H1 (cell line): ENCODE measurements at regions not wholly inside any gene's neighbourhood (a gene's known extent, or its start where the extent isn't known, plus 50 kb on each side); places are given as distances from the start of the nearest gene placed in this dataset.

ENCODE experiments used
- GTF2F1 ChIP-seq: IDR thresholded peaks from 2 replicates; pipeline ENCODE4 v1.6.1; 2012; ENCODE audit warnings: low read depth, low read length, improper control_type of control experiment, borderline replicate concordance
- KDM5A ChIP-seq: fragments of 200-600 bp; IDR thresholded peaks from 2 replicates; pipeline ENCODE4 v1.7.1; 2012; ENCODE audit warnings: mild to moderate bottlenecking, low read length, inconsistent platforms, mixed read lengths
- RAD21 ChIP-seq, 2 experiments: IDR thresholded peaks in 1 of 2; conservative IDR thresholded peaks in 1 of 2; 2 replicates each; pipeline ENCODE4 v1.6.1; 2011; ENCODE audit warnings: low read depth in 2 of 2, low read length in 2 of 2, improper control_type of control experiment in 1 of 2, inconsistent platforms in 1 of 2, mild to moderate bottlenecking in 1 of 2, moderate library complexity in 1 of 2
- SAP30 ChIP-seq: fragments of 300-600 bp; sonication (generic); IDR thresholded peaks from 2 replicates; pipeline ENCODE4 v1.7.1; 2012; ENCODE audit warnings: low read length, moderate library complexity, mild to moderate bottlenecking, inconsistent platforms; ENCODE audit not compliant: insufficient read depth, insufficient replicate concordance
- TCF12 ChIP-seq: IDR thresholded peaks from 2 replicates; pipeline ENCODE4 v1.6.1; 2011; ENCODE audit warnings: low read depth, mild to moderate bottlenecking, low read length

- no peak for TF ChIP-seq KDM5A
- TF ChIP-seq SAP30 = no peak
- no peak; a peak in 1 of 4 replicates for TF ChIP-seq RAD21 (IDR thresholded peaks at IDR 0.05 in 1 of 2, conservative IDR thresholded peaks at IDR 0.05 in 1 of 2; ENCODE audit: low read depth in 2 of 2, low read length in 2 of 2)
- TF ChIP-seq GTF2F1 = no peak
- TF ChIP-seq TCF12 = no peak
These were observed 57.1 kb upstream of the MAMLD1 start (continued) for GRCh38 chrX:150306002-150306401.
